H1 (cell line): ENCODE measurements at regions not wholly inside any gene's neighbourhood (a gene's known extent, or its start where the extent isn't known, plus 50 kb on each side); places are given as distances from the start of the nearest gene placed in this dataset.

ENCODE experiments used
- CTCF ChIA-PET: fragments of 300-600 bp; sonication (Branson Sonifier 250); formaldehyde crosslinking; loops from one replicate; lab custom pipeline; 2021; ENCODE audit not compliant: partially characterized antibody; lab: Charles Lee
- POLR2A ChIA-PET: fragments of 300-600 bp; sonication (Branson Sonifier 250); formaldehyde crosslinking; loops from one replicate; lab custom pipeline; 2021; ENCODE audit warnings: inconsistent platforms; ENCODE audit not compliant: partially characterized antibody; lab: Charles Lee
- DNase-seq, 2 experiments: peaks; one replicate each; pipeline versions ENCODE4 v3.0.0 to v3.0.0-alpha.2; 2010 to 2022; ENCODE audit warnings: low spot score in 2 of 2, low read depth in 1 of 2, mixed read lengths in 1 of 2
- FAIRE-seq: peaks from 2 replicates; lab custom pipeline; 2011; peaks lifted over from hg19 to GRCh38; lab: Jason Lieb, UNC
- H2AFZ ChIP-seq: 2 replicates; pipeline ENCODE4 v1.8.1; 2012; ENCODE audit warnings: low read length, inconsistent platforms
- H2AK5ac ChIP-seq: 2 replicates; pipeline ENCODE4 v1.6.1; 2013; ENCODE audit warnings: low read depth, low read length
- H2BK120ac ChIP-seq: replicated peaks from 2 replicates; pipeline ENCODE3; 2013; ENCODE audit warnings: low read depth, low read length, inconsistent platforms
- H2BK12ac ChIP-seq: 2 replicates; pipeline ENCODE4 v1.6.1; 2013; ENCODE audit warnings: low read depth, low read length
- H2BK15ac ChIP-seq: 2 replicates; pipeline ENCODE4 v1.6.1; 2013; ENCODE audit warnings: low read length
- H2BK20ac ChIP-seq: 2 replicates; pipeline ENCODE4 v1.6.1; 2013; ENCODE audit warnings: low read length
- H2BK5ac ChIP-seq: 2 replicates; pipeline ENCODE4 v1.6.1; 2013; ENCODE audit warnings: low read depth, low read length
- H3K14ac ChIP-seq: 2 replicates; pipeline ENCODE4 v1.6.1; 2013; ENCODE audit warnings: inconsistent platforms; ENCODE audit not compliant: insufficient read length
- H3K18ac ChIP-seq: 2 replicates; pipeline ENCODE4 v1.6.1; 2013; ENCODE audit warnings: low read length; ENCODE audit errors: extremely low read depth
- H3K23ac ChIP-seq: 2 replicates; pipeline ENCODE4 v1.6.1; 2013; ENCODE audit warnings: inconsistent platforms; ENCODE audit not compliant: insufficient read length
- H3K23me2 ChIP-seq: 2 replicates; pipeline ENCODE4 v1.6.1; 2013; ENCODE audit warnings: low read depth, low read length
- H3K27ac ChIP-seq: 2 replicates; pipeline ENCODE4 v1.6.1; 2011; ENCODE audit warnings: low read depth, low read length, inconsistent platforms
- H3K27me3 ChIP-seq, 4 experiments: replicated peaks in 1 of 4; 1 replicate in 1 of 4; 2 replicates in 3 of 4; pipeline versions ENCODE4 v1.6.1 to v1.8.1; 2011 to 2013; ENCODE audit warnings: low read length in 3 of 4, mild to moderate bottlenecking in 3 of 4, inconsistent platforms in 2 of 4, mixed read lengths in 2 of 4, moderate library complexity in 1 of 4; ENCODE audit not compliant: control insufficient read depth in 3 of 4, insufficient read depth in 3 of 4; ENCODE audit errors: extremely low read depth in 1 of 4
- H3K36me3 ChIP-seq, 4 experiments: 2 replicates each; pipeline versions ENCODE4 v1.6.1 to v1.8.1; 2011 to 2013; ENCODE audit warnings: mild to moderate bottlenecking in 4 of 4, low read length in 3 of 4, moderate library complexity in 2 of 4, control low read depth in 1 of 4, inconsistent platforms in 1 of 4; ENCODE audit not compliant: insufficient read depth in 4 of 4, control insufficient read depth in 2 of 4
- H3K4ac ChIP-seq: replicated peaks from 2 replicates; pipeline ENCODE3; 2013; ENCODE audit warnings: low read length, low read depth, mixed read lengths, inconsistent platforms; ENCODE audit not compliant: insufficient read length
- H3K4me1 ChIP-seq, 4 experiments: replicated peaks in 1 of 4; 1 replicate in 1 of 4; 2 replicates in 3 of 4; pipeline versions ENCODE4 v1.6.1 to v1.8.1; 2011 to 2013; ENCODE audit warnings: low read length in 3 of 4, inconsistent platforms in 2 of 4, mixed read lengths in 1 of 4; ENCODE audit not compliant: insufficient read depth in 4 of 4, control insufficient read depth in 3 of 4
- H3K4me2 ChIP-seq, 2 experiments: 2 replicates each; pipeline versions ENCODE4 v1.6.1 to v1.8.1; 2011 to 2013; ENCODE audit warnings: low read depth in 2 of 2, low read length in 2 of 2, control low read depth in 1 of 2, inconsistent platforms in 1 of 2, mild to moderate bottlenecking in 1 of 2; ENCODE audit not compliant: insufficient read depth in 1 of 2
- H3K4me3 ChIP-seq, 4 experiments: fragments of 200-600, 300-600 bp in 1 of 4; sonication (generic), shearing (Covaris generic), sonication (Bioruptor Twin) in 1 of 4; 2 replicates each; pipeline versions ENCODE4 v1.5.1 to v1.8.1; 2011 to 2016; ENCODE audit warnings: low read length in 4 of 4, low read depth in 3 of 4, control low read depth in 2 of 4, inconsistent platforms in 2 of 4, mild to moderate bottlenecking in 2 of 4, mixed read lengths in 1 of 4, moderate library complexity in 1 of 4; ENCODE audit not compliant: insufficient read depth in 2 of 4; ENCODE audit errors: extremely low read depth in 1 of 4
- H3K56ac ChIP-seq: replicated peaks from 2 replicates; pipeline ENCODE3; 2013; ENCODE audit warnings: low read depth, mild to moderate bottlenecking, mixed read lengths, low read length, inconsistent platforms; ENCODE audit not compliant: insufficient read length
- H3K79me1 ChIP-seq: 2 replicates; pipeline ENCODE4 v1.6.1; 2013; ENCODE audit warnings: low read depth, low read length, control low read depth
- H3K79me2 ChIP-seq, 2 experiments: 2 replicates each; pipeline versions ENCODE4 v1.6.1 to v1.8.1; 2012 to 2013; ENCODE audit warnings: low read length in 2 of 2, mild to moderate bottlenecking in 2 of 2, inconsistent platforms in 1 of 2; ENCODE audit not compliant: insufficient read depth in 2 of 2, control insufficient read depth in 1 of 2
- H3K9ac ChIP-seq, 4 experiments: replicated peaks in 1 of 4; 1 replicate in 1 of 4; 2 replicates in 3 of 4; pipeline versions ENCODE4 v1.6.1 to v1.8.1; 2011 to 2013; ENCODE audit warnings: low read depth in 3 of 4, low read length in 3 of 4, control low read depth in 2 of 4, mild to moderate bottlenecking in 2 of 4, moderate library complexity in 2 of 4, inconsistent platforms in 1 of 4; ENCODE audit errors: extremely low read depth in 1 of 4
- H3K9me3 ChIP-seq, 2 experiments: 2 replicates each; pipeline versions ENCODE4 v1.6.1 to v1.8.1; 2012 to 2013; ENCODE audit warnings: mild to moderate bottlenecking in 2 of 2, moderate library complexity in 2 of 2, control low read depth in 1 of 2, inconsistent platforms in 1 of 2, low read depth in 1 of 2, low read length in 1 of 2, mixed read lengths in 1 of 2; ENCODE audit not compliant: insufficient read depth in 2 of 2
- H4K20me1 ChIP-seq, 2 experiments: replicated peaks in 1 of 2; 2 replicates each; pipeline versions ENCODE3 to v1.8.1; 2011 to 2013; ENCODE audit warnings: inconsistent platforms in 2 of 2, low read length in 2 of 2, mild to moderate bottlenecking in 1 of 2; ENCODE audit not compliant: insufficient read depth in 2 of 2, control insufficient read depth in 1 of 2
- H4K5ac ChIP-seq: 2 replicates; pipeline ENCODE4 v1.6.1; 2013; ENCODE audit warnings: low read length, low read depth, mixed read lengths, inconsistent platforms; ENCODE audit not compliant: insufficient read length
- H4K8ac ChIP-seq: 2 replicates; pipeline ENCODE4 v1.8.0; 2013; ENCODE audit warnings: mild to moderate bottlenecking, moderate library complexity, low read length, inconsistent platforms; ENCODE audit not compliant: insufficient read depth; ENCODE audit errors: extremely low read depth
- H4K91ac ChIP-seq: replicated peaks from 2 replicates; pipeline ENCODE3; 2013; ENCODE audit warnings: low read length, mixed read lengths, inconsistent platforms; ENCODE audit not compliant: insufficient read length
- CREB1 ChIP-seq: IDR thresholded peaks from 2 replicates; pipeline ENCODE4 v1.6.1; 2012; ENCODE audit warnings: inconsistent platforms
- FOSL1 ChIP-seq: IDR thresholded peaks from 2 replicates; pipeline ENCODE4 v1.6.1; 2011; ENCODE audit warnings: mild to moderate bottlenecking, low read depth, low read length, moderate library complexity; ENCODE audit not compliant: insufficient read depth
- KDM4A ChIP-seq: IDR thresholded peaks from one replicate; pipeline ENCODE4 v1.7.1; 2012; ENCODE audit warnings: low read depth, mild to moderate bottlenecking, moderate library complexity, low read length, inconsistent platforms; ENCODE audit not compliant: severe bottlenecking
- KDM5A ChIP-seq: fragments of 200-600 bp; IDR thresholded peaks from 2 replicates; pipeline ENCODE4 v1.7.1; 2012; ENCODE audit warnings: mild to moderate bottlenecking, low read length, inconsistent platforms, mixed read lengths
- POLR2AphosphoS5 ChIP-seq: IDR thresholded peaks from 2 replicates; pipeline ENCODE4 v1.6.1; 2011; ENCODE audit warnings: low read depth, low read length
- SP1 ChIP-seq: IDR thresholded peaks from 2 replicates; pipeline ENCODE4 v1.6.1; 2011; ENCODE audit warnings: low read depth, low read length
- ZNF274 ChIP-seq: IDR thresholded peaks from 2 replicates; pipeline ENCODE4 v1.7.0; 2012; ENCODE audit warnings: low read length, borderline replicate concordance; ENCODE audit errors: extremely low read depth
- WGBS, 2 experiments: shearing (Covaris generic) in 1 of 2; methylation state at CpG; one replicate each; pipeline versions ENCODE4 v1.1.6 to v1.1.7; 2013 to 2015; ENCODE audit warnings: low lambda C conversion rate in 2 of 2, mixed read lengths in 2 of 2, inconsistent platforms in 1 of 2, low coverage in 1 of 2, missing lambda C conversion rate in 1 of 2; ENCODE audit not compliant: insufficient replicate concordance in 2 of 2, insufficient coverage in 1 of 2, insufficient read length in 1 of 2; ENCODE audit errors: extremely low coverage in 1 of 2, missing lambda C conversion rate in 1 of 2; 5-methylcytosine and 5-hydroxymethylcytosine counted together

- H3K9ac ChIP-seq, result no peak overlapping the region
- CTCF ChIA-PET, result no interaction called here
- H2BK15ac ChIP-seq, result no peak overlapping the region
- no peaks in the 10 kb centered on the region for H4K20me1 ChIP-seq
- H3K79me2 ChIP-seq, result no peaks in the 10 kb centered on the region
- H3K36me3 ChIP-seq, result no peaks in the 10 kb centered on the region
- WGBS, 2 experiments, result 91% methylated on average over 7 of the region's 8 CpGs; no CpG with 5 or more reads in 1 of the 2 experiments
- no peak overlapping the region for H2BK5ac ChIP-seq
- TF ChIP-seq ZNF274 (no peak), KDM4A (no peak), POLR2AphosphoS5 (no peak), KDM5A (no peak), FOSL1 (no peak), CREB1 (no peak), SP1 (no peak)
- no peaks in the 10 kb centered on the region for H3K4me1 ChIP-seq
- no peak overlapping the region for H2BK12ac ChIP-seq
- FAIRE-seq (no peak), DNase-seq (no peak)
- no peaks in the 10 kb centered on the region for H3K23me2 ChIP-seq
- H3K9me3 ChIP-seq, result no peaks in the 10 kb centered on the region
- H3K79me1 ChIP-seq, result no peaks in the 10 kb centered on the region
- no peak overlapping the region for H2BK20ac ChIP-seq
- no peak overlapping the region for H4K5ac ChIP-seq
- POLR2A ChIA-PET, result no interaction called here
- no peaks in the 10 kb centered on the region for H3K27me3 ChIP-seq
- no peak overlapping the region for H4K8ac ChIP-seq
- no peak overlapping the region for H2AFZ ChIP-seq
- H3K18ac ChIP-seq, result no peak overlapping the region
- H3K4me2 ChIP-seq, result no peak overlapping the region
- no peak overlapping the region for H2AK5ac ChIP-seq
- no peak overlapping the region for H3K56ac ChIP-seq
- H3K4ac ChIP-seq, result no peak overlapping the region
- H4K91ac ChIP-seq, result no peak overlapping the region
- H3K23ac ChIP-seq, result no peak overlapping the region
- H2BK120ac ChIP-seq, result no peak overlapping the region
- no peak overlapping the region for H3K14ac ChIP-seq
- H3K27ac ChIP-seq, result no peak overlapping the region
- no peak overlapping the region for H3K4me3 ChIP-seq
Measured at GRCh38 chr13:47718556-47718955, 282.5 kb downstream of the SUCLA2 start.
